ENCODE measurements at regions not wholly inside any gene's neighbourhood (a gene's known extent, or its start where the extent isn't known, plus 50 kb on each side); places are given as distances from the start of the nearest gene placed in this dataset.

DNA sequence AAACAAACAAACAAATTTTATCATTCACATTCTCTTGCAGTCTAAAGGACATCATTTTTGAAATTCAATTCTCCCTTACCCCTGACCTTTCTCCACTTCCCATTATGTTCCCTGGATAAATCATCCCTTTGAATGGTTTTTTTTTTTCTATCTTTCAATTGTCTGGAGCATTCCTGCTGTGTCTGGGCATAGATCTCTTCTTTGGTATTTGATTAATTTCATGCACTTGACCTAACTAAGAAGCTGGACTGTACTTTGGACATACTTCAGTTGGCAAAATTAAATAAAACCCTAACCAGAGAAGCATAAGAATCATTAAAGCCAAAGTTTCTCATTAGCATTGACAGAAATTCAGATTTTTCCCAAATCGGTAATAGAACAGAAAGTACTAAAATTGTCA, 163.6 kb upstream of the BMP4 start:
- TF ChIP-seq, protein P1, sequence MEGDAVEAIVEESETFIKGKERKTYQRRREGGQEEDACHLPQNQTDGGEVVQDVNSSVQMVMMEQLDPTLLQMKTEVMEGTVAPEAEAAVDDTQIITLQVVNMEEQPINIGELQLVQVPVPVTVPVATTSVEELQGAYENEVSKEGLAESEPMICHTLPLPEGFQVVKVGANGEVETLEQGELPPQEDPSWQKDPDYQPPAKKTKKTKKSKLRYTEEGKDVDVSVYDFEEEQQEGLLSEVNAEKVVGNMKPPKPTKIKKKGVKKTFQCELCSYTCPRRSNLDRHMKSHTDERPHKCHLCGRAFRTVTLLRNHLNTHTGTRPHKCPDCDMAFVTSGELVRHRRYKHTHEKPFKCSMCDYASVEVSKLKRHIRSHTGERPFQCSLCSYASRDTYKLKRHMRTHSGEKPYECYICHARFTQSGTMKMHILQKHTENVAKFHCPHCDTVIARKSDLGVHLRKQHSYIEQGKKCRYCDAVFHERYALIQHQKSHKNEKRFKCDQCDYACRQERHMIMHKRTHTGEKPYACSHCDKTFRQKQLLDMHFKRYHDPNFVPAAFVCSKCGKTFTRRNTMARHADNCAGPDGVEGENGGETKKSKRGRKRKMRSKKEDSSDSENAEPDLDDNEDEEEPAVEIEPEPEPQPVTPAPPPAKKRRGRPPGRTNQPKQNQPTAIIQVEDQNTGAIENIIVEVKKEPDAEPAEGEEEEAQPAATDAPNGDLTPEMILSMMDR (IDR thresholded peaks at IDR 0.05) = no peak

GRCh38 chr14:54121466-54122027, 164.9 kb upstream of the BMP4 start:
- TF ChIP-seq, protein P1 (IDR thresholded peaks at IDR 0.05) = no peak

DNA sequence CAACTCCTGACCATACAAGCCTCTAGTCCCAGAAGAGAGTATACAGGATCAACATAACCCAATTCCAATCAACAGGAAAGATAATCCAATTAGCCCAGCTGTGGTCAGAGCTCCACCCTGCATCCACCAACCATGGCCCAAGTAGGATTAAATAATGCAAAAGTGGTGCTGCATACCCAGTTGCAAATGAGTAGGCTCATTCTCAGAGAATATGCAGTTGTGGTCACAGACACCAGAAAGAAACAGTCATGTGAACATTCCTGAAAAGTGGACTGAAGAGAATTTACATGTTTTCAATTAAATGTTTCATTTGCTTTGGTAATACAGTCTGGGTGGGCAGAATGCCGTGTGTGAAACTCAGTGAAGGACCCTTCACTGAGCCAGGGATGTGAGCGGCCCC, 167.2 kb upstream of the BMP4 start:
- TF ChIP-seq, protein P1 (IDR thresholded peaks at IDR 0.05) = no peak

GRCh38 chr14:54125109-54125508, 168.5 kb upstream of the BMP4 start:
- TF ChIP-seq, protein P1 (IDR thresholded peaks at IDR 0.05) = no peak

GRCh38 chr14:54126947-54127346, 170.3 kb upstream of the BMP4 start:
- TF ChIP-seq, protein P1 (IDR thresholded peaks at IDR 0.05) = no peak

DNA sequence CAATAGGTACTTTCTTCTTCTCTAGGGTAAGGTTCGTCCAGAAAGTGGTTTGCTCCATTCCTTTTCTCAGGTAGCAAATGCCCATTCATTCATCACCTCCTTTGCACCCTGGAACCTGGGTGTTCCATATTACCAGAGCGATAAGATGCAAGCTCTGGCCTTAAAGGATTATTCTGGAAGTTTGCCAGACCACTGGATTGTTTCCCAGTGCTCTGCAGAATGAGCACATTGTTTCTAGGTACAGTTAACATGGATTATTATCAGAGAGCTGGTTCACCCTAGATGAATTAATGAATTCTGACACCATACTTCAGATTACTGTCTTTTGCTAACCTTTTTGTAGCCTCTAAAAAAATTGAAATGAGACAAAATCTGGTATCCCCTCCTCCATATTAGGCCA, 170.9 kb upstream of the BMP4 start:
- TF ChIP-seq, protein P1 (IDR thresholded peaks at IDR 0.05) = no peak

GRCh38 chr14:54129850-54130640, 173.4 kb upstream of the BMP4 start:
- TF ChIP-seq, protein P1 (IDR thresholded peaks at IDR 0.05) = no peak

All from LNCAP (cell line).